Spleen (tissue), 11 donors: ENCODE measurements at regions not wholly inside any gene's neighbourhood (a gene's known extent, or its start where the extent isn't known, plus 50 kb on each side); places are given as distances from the start of the nearest gene placed in this dataset.

ENCODE experiments used
- DNase-seq: peaks from one replicate; pipeline ENCODE4 v3.0.0-alpha.2; 2020
- H3K27ac ChIP-seq, 8 donors: fragments of 200-600 bp; sonication (generic) in 7 of 8; 1 replicate in 4 of 8; 2 replicates in 4 of 8; pipeline versions ENCODE4 v1.5.0 to v1.8.0; 2016 to 2021; ENCODE audit warnings: inconsistent platforms in 4 of 8, mild to moderate bottlenecking in 4 of 8, moderate library complexity in 1 of 8
- H3K27me3 ChIP-seq, 7 donors: fragments of 200-600 bp; sonication (generic) in 6 of 7; replicated peaks in 1 of 7; 1 replicate in 4 of 7; 2 replicates in 3 of 7; pipeline versions ENCODE4 v1.5.0 to v1.8.0; 2016 to 2021; ENCODE audit warnings: inconsistent platforms in 3 of 7, mild to moderate bottlenecking in 1 of 7
- H3K36me3 ChIP-seq, 6 donors: fragments of 200-600 bp; sonication (generic) in 5 of 6; 1 replicate in 4 of 6; 2 replicates in 2 of 6; pipeline versions ENCODE4 v1.5.0 to v1.8.0; 2016 to 2021; ENCODE audit warnings: inconsistent platforms in 2 of 6
- H3K4me1 ChIP-seq, 6 donors: fragments of 200-600 bp; sonication (generic) in 5 of 6; 1 replicate in 3 of 6; 2 replicates in 3 of 6; pipeline versions ENCODE4 v1.5.0 to v1.8.0; 2016 to 2021; ENCODE audit warnings: inconsistent platforms in 3 of 6
- H3K4me3 ChIP-seq, 8 donors: fragments of 200-600 bp; sonication (generic) in 7 of 8; 1 replicate in 4 of 8; 2 replicates in 4 of 8; pipeline versions ENCODE4 v1.5.0 to v1.8.0; 2016 to 2021; ENCODE audit warnings: inconsistent platforms in 4 of 8, mild to moderate bottlenecking in 4 of 8, moderate library complexity in 2 of 8
- H3K9me3 ChIP-seq, 8 donors: fragments of 200-600 bp; sonication (generic) in 7 of 8; 1 replicate in 4 of 8; 2 replicates in 4 of 8; pipeline versions ENCODE4 v1.5.0 to v1.8.0; 2016 to 2021; ENCODE audit warnings: inconsistent platforms in 4 of 8
- POLR2A ChIP-seq, 3 donors: fragments of 450-650 bp; IDR thresholded peaks; one replicate each; pipeline ENCODE4 v1.5.1; 2017; ENCODE audit warnings: antibody characterized with exemption in 3 of 3, mild to moderate bottlenecking in 1 of 3
- POLR2AphosphoS5 ChIP-seq, 3 donors: sonication (generic); formaldehyde crosslinking; IDR thresholded peaks; one replicate each; pipeline ENCODE4 v1.5.1; 2017; ENCODE audit warnings: antibody characterized with exemption in 3 of 3
- WGBS, 5 donors: extraction: QIAGEN DNeasy Blood & Tissue Kit in 3 of 5; methylation state at CpG; one replicate each; pipeline versions ENCODE4 v1.1.5 to v1.1.7; 2013 to 2018; 5-methylcytosine and 5-hydroxymethylcytosine counted together
- intact Hi-C: fragments of 100-400 bp; cut with DNase I; formaldehyde crosslinking; loops from one replicate; pipeline ENCODE4 v1.15.0; 2023; ENCODE audit warnings: low total_unique reads
- TF ChIP-seq, protein P1 (sequence below), 11 experiments: fragments of 200-600 bp in 7 of 11; fragments of 450-650 bp in 4 of 11; sonication (generic) in 4 of 11; IDR thresholded peaks in 8 of 11; conservative IDR thresholded peaks in 3 of 11; 1 replicate in 7 of 11; 2 replicates in 4 of 11; pipeline versions ENCODE4 v1.4.0 to v1.8.0; 2016 to 2021; ENCODE audit warnings: antibody characterized with exemption in 11 of 11, inconsistent platforms in 4 of 11, mild to moderate bottlenecking in 1 of 11
- donor health status: healthy with polysubstance abuse.
- donor health status: DM: no; HTN: no; CAD: no; lungs with moderate emphysema.
- donor health status: DM: no; HTN: no; CAD: no.
- donor health status: Bipolar disorder and iron deficiency.
- donor health status: healthy.
- donor health status: DM: no; HTN: no; CAD: no.
- donor health status: DM: yes; HTN: yes; CAD: no.

DNA sequence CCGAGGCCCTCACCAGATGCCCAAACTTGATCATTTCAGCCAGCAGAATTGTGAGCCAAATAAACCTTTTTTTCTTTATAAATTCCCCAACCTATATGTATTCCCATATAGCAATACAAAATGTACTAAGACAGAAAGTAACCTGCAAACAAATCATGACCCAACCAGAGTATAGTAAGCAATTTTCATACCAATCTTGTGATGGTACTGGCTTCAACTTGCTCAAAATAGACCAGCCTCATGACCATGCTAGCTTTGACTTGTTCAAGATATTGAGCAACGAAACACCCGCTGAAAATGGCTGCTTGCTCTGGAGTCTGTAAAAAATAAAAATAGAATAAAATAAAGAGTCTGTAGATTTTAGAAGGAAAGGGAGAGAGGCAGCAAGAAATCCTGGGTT is 97.6 kb downstream of the C1D start:
- H3K9me3 ChIP-seq = peaks cover 0 to 5% (median 0%) of the 10 kb centered on the region in 8 donors
- no peaks in the 10 kb centered on the region for H3K36me3 ChIP-seq
- H3K4me3 ChIP-seq = no peak overlapping the region
- 86 to 96% (median 92%) methylated on average over 3 of the region's 3 CpGs for WGBS, 5 donors
- H3K27ac ChIP-seq = no peak overlapping the region
- peaks cover 0 to 9% (median 0%) of the 10 kb centered on the region in 7 donors for H3K27me3 ChIP-seq
- H3K4me1 ChIP-seq = no peaks in the 10 kb centered on the region
- DNase-seq = no peak
- no peak for TF ChIP-seq POLR2AphosphoS5 (IDR thresholded peaks at IDR 0.05)
- no peak for TF ChIP-seq POLR2A (IDR thresholded peaks at IDR 0.05)
- TF ChIP-seq, protein P1, sequence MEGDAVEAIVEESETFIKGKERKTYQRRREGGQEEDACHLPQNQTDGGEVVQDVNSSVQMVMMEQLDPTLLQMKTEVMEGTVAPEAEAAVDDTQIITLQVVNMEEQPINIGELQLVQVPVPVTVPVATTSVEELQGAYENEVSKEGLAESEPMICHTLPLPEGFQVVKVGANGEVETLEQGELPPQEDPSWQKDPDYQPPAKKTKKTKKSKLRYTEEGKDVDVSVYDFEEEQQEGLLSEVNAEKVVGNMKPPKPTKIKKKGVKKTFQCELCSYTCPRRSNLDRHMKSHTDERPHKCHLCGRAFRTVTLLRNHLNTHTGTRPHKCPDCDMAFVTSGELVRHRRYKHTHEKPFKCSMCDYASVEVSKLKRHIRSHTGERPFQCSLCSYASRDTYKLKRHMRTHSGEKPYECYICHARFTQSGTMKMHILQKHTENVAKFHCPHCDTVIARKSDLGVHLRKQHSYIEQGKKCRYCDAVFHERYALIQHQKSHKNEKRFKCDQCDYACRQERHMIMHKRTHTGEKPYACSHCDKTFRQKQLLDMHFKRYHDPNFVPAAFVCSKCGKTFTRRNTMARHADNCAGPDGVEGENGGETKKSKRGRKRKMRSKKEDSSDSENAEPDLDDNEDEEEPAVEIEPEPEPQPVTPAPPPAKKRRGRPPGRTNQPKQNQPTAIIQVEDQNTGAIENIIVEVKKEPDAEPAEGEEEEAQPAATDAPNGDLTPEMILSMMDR (IDR thresholded peaks at IDR 0.05 in 8 of 11, conservative IDR thresholded peaks at IDR 0.05 in 3 of 11) = no peak
- intact Hi-C loops = no loop called here

DNA sequence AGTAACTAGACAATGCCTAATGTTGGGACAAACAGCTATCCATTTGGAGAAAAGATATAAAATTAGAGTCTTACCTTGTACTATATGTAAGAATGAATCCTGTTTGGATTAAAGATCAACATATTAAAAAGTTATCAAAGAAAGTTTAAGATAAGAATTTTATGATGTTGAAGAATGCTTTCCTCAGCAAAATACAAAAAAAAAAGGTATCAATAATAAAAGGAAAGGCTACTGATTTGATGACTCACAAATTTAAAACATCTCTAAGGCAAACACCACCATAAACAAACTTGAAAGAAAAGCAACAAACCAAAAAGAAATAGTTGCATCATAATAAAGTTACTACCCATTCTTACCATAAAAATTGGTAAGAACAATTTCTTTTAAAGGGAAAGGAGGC is 92.7 kb downstream of the C1D start:
- no peak overlapping the region for H3K27ac ChIP-seq
- no peak for TF ChIP-seq POLR2A (IDR thresholded peaks at IDR 0.05)
- TF ChIP-seq, protein P1 (IDR thresholded peaks at IDR 0.05 in 8 of 11, conservative IDR thresholded peaks at IDR 0.05 in 3 of 11) = no peak
- TF ChIP-seq POLR2AphosphoS5 (IDR thresholded peaks at IDR 0.05) = no peak
- intact Hi-C loops = no loop called here

DNA sequence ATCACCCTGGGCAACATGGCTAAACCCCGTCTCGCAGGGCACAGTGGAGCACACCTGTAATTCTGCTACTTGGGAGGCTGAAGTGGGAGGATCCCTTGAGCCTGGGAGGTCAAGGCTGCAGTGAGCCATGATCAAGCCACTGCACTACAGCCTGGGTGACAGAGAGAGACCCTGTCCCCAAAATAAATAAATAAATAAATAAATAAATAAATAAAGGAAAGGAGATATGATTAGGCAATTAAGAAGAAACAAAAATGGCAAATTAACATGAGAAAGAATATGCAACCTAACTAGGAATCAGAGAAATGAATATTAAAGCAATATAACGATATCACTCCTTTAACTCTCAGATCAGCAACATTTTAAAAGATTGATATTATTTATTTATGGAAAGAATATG is 92.3 kb downstream of the C1D start:
- no peaks in the 10 kb centered on the region for H3K9me3 ChIP-seq
- no peak overlapping the region for H3K27ac ChIP-seq
- DNase-seq = no peak
- peaks cover 0 to 7% (median 0%) of the 10 kb centered on the region in 6 donors for H3K4me1 ChIP-seq
- TF ChIP-seq POLR2AphosphoS5 (IDR thresholded peaks at IDR 0.05) = no peak
- peaks cover 0 to 6% (median 0%) of the 10 kb centered on the region in 7 donors for H3K27me3 ChIP-seq
- 90 to 99% (median 95%) methylated on average over 3 of the region's 3 CpGs for WGBS, 5 donors
- intact Hi-C loops = no loop called here
- H3K36me3 ChIP-seq = no peaks in the 10 kb centered on the region
- no peak overlapping the region for H3K4me3 ChIP-seq

More for the DNA sequence above, 92.7 kb downstream of the C1D start:
- H3K9me3 ChIP-seq = no peaks in the 10 kb centered on the region
- no peaks in the 10 kb centered on the region for H3K36me3 ChIP-seq
- H3K4me1 ChIP-seq = peaks cover 0 to 7% (median 0%) of the 10 kb centered on the region in 6 donors
- H3K4me3 ChIP-seq = no peak overlapping the region
- H3K27me3 ChIP-seq = peaks cover 0 to 9% (median 0%) of the 10 kb centered on the region in 7 donors
- no peak for DNase-seq

DNA sequence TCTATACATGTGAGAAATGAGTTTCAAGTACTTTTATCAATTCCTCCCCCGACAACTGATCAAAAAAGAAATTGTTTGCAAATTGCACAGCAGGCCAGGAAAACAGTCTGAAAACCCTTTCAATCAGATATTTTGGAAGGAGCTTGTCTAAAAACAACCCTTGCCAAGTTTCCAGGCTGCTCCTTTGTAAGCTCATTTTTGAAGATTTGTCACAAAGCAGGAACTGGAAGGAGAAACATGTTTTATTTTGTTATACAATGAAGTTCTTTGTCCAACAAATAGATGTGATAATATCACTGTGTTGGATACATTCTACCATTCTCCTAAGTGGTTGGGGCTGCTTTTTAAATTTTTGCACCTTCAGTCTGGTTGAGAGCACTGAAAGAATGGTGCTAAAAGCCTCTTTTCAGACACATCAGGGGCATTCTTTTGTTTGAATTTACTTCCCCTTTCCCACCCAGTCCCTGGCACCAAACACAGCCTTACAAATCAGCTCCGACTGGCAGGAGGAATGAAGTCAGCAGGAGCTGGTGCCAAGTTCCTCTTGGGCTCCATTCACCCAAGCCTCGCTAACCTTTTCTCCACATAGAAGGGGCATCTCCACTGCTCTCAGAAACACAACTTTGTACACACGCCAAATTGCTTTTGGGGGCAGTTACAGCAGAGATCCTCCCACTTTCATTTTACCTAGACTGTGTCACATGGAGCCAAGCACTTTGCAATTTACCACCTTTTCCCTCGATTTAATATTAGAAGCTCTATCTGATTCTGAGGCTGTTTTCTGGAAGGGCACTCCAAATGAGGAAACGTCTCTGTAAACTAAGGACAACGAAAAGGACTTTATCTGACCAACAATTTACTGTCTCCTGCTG is 88.0 kb downstream of the C1D start:
- H3K4me1 ChIP-seq = peaks cover 0 to 7% (median 0%) of the 10 kb centered on the region in 6 donors
- no peaks in the 10 kb centered on the region for H3K9me3 ChIP-seq
- TF ChIP-seq, protein P1 (IDR thresholded peaks at IDR 0.05 in 8 of 11, conservative IDR thresholded peaks at IDR 0.05 in 3 of 11) = no peak
- TF ChIP-seq POLR2AphosphoS5 (IDR thresholded peaks at IDR 0.05) (no peak), POLR2A (IDR thresholded peaks at IDR 0.05) (no peak)
- H3K27me3 ChIP-seq = peaks cover 0 to 4% (median 0%) of the 10 kb centered on the region in 7 donors
- H3K4me3 ChIP-seq = no peak overlapping the region
- H3K27ac ChIP-seq = no peak overlapping the region
- no peaks in the 10 kb centered on the region for H3K36me3 ChIP-seq
- DNase-seq = no peak
- WGBS, 5 donors = 28 to 33% (median 30%) methylated on average over 7 of the region's 7 CpGs
- intact Hi-C loops = no loop called here
